NCI-H345 (cell line): ENCODE measurements at regions not wholly inside any gene's neighbourhood (a gene's known extent, or its start where the extent isn't known, plus 50 kb on each side); places are given as distances from the start of the nearest gene placed in this dataset.

Experiments used
- DNase-seq: peaks from one replicate; lab custom pipeline; 2025; lab: John Stamatoyannopoulos, UW

DNA sequence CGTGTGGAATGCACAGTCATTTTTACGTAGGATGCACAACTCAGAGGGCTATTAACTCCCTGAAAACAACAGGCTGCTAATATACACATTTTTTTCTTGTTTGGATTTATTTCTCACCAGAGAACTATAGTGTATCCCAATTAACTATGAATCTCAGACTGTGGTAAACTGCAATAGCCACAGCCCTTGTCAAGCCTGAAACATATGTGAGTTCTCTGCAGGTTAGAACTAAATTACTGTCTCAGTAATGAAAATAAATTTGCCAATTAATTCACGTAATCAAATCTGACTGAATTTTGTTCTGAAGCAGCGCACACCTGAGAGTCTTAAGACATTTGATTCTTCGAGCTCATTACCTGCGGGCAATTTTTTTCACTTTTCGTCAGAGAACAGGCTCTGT lies 318.6 kb downstream of the PMP22 start:
- DNase-seq: no peak

DNA sequence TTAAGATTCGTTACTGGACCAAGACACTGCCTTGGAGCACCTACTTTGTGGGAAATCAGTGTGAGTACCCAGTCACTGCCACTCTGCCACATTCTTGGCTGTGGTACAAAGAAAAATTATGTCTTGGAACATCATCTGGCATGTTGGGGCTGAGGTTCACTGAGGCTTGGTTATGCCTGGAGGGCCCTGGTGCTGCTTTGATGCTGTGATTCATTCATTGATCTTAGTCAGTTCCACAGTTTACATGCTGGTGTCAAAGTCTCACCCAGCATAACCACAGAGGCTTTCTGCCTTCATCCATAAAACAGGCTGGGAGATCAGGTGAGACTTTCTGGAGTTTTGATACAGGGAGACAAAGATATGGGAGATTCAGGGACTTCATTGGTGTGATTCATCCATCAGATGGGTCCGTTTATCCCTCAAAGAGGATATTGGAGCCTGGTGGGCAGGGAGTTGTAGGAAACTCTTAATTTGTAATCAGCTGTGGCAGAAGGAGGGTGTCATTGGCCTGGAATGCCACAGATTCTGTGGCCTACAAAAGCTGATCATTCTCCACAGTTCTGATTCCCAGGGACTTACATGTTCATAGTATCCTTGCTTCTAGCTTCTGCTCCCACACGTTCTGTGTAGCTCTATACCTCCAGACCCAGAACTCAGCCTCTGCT lies 322.5 kb downstream of the PMP22 start:
- no peak for DNase-seq

DNA sequence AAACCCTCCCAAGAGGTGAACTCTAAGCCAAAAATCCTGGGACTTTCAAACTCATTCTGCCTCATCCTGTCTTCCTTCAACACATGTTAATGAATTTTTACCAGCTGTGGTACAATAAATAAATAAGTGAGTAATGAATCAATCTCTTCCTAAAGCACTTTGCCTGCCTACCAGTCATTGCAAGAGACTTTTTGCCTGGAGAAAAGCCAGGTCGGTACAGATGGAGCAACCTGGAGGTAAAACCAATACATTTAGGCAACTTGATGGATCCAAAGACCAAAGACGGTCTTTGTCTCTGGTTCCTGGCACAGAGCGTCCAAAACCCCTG lies 324.2 kb downstream of the PMP22 start:
- DNase-seq: no peak

DNA sequence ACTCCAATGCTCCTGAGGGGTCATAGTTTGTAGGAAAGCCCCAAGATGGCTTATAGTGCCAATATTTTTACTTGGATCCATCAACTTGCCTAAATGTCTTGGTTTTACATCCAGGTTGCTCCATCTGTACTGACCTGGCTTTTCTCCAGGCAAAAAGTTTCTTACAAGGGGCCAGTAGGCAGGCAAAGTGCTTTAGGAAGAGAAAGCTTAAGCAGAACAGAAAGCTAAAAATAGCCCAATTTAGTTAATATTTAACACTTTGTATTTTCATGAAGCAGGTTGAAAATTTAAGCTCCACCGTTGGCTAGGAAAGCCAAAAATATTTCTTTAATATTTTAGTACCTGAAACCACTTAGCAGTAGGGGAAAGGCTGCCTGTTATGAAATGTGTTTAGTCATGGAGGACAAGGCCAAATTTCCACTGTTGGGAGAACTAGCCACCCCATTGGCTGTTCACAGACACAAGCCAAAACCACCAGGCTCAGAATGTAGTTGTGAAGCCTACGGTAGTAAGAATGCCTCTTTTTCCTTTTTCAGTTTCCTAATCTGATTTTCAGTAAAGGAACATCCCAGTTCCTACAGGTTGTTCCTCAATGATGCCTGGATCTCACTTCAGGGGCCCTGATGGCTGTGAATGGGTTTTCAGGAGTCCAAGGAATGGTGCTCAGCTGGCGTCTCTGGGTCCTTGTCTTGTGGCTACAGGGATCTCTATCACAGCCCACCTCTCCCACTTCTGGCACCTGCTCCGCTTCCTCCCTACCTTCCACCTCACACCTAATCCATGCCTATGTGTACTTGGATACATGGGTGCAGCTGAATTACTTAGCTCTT lies 324.8 kb downstream of the PMP22 start:
- no peak for DNase-seq

DNA sequence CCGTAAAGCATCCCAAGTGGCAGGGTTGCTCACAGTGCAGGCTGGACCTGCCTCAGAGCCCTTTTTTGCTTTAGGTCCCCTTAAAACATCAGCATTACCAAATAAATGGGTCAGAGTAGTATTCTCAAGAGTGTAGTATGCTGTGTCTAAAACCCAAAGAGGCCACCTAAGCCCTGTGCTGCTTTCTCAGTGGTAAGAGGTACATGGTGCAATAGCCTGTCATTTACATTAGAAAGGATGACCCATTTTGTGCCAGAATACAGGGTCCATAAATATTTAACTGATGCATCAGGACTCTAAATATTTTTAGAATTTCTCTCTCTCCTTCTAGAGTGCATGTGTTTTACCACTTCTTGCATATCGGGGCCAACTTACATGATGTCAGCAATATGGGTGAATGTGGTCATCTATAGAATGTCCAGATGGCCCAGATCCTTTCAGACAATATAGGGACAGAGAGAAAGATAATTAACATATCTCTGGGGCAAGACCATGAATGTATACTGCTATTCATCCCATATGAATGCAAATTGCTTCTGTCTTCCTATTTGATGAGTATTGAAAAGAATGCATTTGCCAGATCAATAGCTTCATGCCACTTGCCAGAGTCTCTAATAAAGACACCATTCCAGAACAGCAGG lies 329.2 kb downstream of the PMP22 start:
- no peak for DNase-seq

DNA sequence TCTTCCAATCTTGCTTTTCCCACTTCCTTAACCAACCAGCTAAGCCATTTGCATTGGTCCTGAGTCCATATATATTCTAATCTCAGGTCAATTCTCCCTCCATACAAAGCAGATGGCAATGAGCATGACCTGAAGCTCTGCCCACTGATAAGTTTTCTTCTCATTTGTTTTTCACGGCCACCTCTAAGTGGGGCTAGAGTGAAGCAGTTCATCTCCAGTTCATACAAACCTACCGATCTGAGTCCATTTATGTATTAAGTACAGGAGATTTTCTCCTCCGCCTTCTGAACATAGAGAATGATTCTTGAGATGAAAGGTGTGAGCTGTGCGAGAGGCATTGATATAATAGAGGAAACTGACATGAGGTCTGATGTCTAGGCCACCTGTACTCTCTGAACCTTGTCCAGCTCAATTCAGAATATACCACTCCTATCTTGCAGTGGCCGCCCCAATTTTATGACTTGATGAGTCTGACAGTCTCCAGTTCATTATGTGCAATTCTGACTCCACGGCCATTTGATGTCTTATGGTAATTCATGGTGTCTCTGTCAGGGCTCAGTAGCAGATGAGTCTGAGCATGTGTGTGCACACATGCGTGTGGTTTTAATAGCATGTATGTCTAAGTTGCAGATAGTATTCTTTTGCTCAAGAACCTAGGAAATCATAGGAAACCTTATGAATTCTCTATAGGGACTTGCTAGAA lies 329.8 kb downstream of the PMP22 start:
- DNase-seq: no peak

DNA sequence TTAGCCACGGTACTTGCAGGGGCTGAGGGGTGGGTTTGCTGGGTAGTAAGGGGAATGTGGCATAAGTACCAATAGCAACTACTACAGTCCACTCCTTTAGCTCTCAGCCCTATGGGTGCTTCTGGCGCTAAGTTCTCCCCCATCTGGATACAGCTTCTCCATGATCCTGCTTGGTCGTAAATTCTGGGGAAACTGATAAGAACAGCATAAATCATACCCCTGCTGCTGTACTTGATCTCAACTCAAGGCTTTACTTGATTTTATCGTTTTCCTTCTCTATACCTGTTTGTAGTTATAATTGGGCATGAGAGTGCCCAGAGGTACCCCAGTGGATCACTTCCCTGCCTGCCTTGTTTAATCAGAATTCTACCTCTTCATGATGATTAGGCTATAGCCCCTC lies 331.4 kb downstream of the PMP22 start:
- no peak for DNase-seq

DNA sequence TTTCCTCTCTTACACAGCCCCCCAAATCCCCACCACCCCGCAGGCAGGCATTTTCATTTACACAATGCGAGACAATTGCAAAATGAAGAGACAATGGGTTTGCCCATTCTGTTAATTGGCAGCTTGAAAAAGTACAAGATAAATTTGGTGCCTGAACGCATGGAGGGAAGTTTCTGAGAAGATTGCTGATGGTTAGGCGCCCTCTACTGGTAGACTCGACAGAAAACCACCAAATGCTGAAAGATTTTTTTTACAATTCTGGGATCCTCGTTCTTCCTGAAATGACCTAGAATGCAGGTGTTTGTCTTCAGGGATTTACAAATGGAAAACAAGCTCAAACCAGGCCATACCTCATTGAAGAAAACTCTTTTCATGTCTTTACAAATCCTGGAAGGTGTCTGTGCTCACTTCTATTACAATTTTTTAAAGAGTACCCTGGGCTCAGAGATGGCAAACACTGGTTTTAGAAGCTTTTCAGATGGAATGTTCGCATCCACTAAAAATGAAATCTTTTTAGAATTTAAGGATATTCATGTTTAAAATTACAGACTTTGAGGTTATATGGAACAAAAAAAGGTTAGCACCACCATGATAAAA lies 338.5 kb downstream of the PMP22 start:
- DNase-seq: peak; percentile 15

DNA sequence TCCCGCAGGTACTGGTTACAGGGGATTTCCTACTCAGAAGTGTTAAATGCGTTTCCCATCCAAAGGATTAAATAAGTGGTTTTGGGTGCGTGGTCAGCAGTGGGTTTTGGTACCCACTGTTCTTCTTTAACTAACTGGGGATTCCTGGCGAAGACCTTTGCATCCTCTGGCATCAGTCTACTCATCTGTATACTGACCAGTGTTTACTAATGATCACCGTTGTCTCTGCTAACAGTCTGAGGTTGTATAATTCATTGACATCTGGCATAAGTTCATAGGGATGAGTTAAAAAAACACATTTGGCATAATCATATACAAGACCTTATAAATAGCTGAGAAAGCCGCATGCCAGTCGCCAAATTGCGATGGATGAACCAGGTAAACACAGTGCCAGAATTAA lies 339.1 kb downstream of the PMP22 start:
- no peak for DNase-seq

DNA sequence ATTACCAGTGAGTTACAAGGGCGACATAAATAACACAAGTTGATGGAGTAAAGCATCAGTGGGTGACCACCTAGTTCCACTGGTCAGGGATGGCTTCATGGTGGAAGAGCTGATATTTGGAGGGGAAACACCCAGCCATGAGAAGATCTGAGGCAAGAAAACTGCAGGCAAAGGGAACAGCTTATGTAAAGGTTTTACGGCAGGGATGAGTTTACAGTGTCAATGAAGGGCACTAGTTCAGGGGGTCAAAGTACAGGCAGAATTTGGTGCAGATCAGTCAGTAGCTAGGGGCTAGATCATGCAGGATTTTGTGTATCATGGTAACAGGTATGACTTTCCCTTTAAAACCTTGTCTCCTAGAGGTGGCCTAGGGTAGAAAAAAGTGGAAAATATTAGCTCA lies 339.6 kb downstream of the PMP22 start:
- DNase-seq: no peak

DNA sequence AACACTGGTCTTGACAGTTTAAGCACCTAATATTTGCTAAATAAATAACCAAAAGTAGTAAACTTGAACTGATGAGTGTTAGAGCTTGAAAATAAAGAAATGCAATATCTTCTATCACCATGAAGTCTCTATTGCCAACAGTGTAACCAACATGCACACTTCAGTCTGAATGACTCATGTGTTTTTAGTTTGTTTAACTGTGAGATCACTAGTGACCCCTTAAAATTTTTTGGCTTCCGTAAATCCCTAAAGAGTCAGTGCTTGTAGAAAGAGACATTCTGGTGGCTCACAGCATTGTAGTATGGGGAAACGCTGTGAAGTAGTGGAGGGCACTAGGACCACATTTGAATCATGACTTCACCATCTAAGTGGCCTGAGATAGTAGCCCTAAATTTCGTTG lies 341.1 kb downstream of the PMP22 start:
- DNase-seq: no peak

DNA sequence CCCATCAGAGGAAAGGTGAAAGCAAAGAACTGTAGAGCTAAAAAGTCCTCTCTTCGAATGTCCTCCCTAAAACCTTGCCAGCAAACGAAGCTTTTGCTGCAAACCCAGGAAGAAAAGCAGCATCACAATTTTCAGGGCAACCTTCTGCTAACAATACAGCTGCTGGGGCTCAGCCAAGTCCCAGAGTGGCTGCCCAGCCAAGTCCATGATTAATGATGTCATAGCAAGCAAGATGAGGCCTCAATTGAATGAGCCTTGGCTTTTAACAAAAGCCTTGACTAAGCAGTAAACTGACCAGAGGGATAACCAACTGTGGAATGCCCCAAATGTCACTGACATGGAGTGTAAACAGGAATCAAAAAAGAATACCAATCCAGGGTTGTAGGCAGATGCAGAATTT lies 342.7 kb downstream of the PMP22 start:
- no peak for DNase-seq

DNA sequence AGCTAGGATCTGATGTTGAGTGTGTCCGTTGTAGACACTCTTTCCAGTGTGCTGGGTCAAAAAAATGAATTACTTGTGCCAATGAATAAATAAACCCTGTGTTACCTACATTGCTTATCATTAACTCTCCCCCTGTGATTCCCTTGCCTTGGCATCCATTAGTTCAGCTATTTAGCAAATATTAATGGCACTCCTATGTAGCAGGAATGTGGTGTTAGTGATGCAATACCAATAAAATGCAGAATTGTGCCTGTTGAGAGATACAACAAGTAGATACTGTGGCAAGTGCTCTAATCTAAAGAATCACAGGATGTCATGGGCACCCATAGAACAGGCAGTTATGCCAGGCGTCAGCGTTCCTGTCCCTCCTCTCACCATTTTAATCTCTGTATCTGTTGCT lies 343.2 kb downstream of the PMP22 start:
- no peak for DNase-seq

DNA sequence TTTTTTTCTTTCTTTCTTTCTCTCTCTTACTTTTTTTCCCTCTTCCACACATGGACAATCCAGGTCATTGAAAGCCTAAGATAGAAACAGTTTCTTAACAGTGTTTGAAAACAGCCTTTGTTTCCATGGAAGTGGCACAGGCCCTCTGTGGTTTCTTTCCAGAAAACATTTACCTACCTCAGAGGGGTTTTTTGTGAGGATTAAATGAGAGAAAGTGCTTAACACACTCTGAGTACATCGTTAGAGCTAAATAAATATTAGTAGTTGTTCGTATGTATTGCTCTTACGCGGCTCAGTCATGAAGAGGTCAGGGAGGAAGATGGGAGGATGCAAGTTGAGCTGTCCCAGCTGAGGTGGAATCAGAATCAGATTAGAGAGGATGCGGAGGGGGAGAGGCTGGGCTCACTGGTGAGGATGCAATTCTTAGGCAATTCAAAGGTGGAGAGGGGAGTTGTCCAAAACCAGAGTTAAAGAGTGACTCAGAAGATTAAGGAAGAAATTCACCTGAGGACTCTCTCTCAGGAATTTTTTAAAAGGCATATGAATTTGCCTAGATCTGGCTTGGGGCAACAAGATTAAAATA lies 345.4 kb downstream of the PMP22 start:
- DNase-seq: no peak

DNA sequence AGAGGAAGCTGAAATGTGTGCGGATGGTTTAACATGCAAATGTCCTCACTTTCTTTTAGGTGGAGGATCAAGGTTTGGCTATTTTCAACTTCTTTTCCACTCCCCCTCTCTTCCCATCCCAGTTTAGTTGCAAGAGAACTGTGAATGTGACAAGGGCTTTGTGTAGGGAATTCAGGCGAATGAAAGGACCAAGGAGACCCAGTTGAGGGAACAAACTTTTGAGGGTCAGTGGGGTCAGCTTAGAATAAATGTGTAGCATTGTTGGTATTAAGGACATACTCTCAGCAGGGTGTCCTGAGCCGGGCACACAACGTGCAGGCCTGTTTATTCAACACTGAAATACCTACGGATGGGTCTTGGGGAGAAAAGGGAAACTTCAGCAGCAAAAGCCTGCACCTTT lies 346.0 kb downstream of the PMP22 start:
- no peak for DNase-seq

DNA sequence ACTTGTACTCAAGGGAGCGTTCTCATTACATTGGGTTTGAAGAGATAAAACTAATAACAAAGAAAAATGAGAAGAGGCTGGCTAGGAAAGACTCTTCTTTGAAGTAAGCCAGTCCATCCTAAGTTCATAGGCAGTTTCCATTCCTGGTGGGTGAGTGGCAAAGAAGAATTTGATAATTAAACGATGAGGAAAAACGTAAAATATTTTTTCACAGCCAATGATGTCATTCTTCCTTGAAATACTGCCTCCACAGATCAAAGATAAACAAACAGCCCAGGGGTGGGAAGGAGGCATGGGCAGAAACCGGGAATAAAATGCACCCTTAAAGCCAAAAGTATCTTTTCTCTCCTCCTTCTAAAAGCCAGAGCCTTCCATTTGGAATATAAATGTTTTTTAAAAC lies 346.6 kb downstream of the PMP22 start:
- DNase-seq: no peak

DNA sequence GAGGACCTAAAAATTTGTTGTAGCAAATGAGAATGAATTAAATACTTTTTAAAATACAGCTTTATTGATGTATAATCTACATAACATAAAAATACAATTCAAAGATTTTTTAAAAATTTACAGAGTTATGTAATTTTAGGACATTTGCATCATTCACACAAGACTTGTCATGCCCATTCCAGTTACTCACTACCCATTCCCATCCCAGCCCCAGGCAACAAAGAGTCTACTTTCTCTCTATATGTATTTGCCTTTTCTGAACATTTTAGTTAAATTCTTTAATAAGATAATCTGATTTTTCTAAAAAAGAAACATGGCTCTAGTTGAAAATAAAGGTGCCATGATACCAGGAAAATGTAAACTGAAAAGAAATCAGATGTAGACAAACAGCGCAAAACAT lies 354.2 kb downstream of the PMP22 start:
- no peak for DNase-seq

DNA sequence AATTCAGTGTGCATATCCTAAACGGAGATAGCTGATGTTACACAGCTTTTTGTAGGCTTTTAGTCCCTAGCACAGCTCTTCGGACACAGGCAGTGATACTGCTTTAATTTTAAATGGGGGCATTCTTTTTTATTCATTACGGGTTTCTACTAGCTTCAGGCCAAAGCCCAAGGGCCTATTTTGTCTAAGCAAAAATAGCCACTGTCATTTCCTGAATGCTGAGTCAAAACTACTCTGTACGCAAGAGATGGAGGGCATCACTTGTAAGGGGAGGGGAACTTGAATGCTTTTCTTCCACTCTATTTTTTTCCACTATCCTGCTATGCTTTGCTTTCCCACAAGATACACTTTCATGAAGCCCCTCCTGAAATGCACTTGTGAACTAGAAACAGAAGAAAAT lies 360.7 kb downstream of the PMP22 start:
- DNase-seq: no peak

DNA sequence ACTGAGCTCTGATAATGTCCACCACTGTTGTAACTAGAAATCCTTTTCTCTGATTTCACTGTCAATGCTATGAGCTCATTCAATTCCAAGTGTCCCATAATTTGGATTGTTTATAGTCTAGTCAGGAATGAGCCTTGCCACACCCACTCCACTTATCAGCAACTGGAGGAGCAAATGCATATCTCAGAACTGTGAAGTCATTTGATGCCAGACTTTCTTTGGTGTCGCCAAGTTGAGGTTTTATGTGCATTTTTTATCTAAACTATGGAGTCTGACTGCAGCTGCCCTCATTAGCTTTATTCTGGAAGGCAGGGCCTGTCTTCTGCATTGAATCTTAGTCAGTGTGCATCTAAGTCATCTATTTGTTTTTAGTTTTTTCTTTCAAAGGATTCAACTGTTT lies 361.3 kb downstream of the PMP22 start:
- DNase-seq: no peak

DNA sequence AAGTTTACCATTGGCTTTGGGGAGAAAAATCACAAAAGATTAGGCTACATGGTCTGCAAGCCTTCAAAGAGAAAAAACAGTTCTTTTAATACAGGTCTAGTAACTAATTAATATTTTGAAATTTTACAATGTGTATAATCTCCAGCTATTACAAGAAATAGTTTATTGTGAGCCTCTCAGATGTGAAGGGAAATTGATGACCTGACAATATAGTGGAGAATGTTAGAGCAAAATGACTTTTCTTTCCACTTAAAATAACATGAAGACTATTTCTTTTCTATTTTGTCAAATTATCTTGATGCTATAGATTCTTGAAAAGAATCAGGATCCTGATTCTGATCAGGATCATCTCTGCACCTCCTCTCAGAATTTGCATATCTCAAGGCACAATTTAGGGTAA lies 362.3 kb downstream of the PMP22 start:
- no peak for DNase-seq

DNA sequence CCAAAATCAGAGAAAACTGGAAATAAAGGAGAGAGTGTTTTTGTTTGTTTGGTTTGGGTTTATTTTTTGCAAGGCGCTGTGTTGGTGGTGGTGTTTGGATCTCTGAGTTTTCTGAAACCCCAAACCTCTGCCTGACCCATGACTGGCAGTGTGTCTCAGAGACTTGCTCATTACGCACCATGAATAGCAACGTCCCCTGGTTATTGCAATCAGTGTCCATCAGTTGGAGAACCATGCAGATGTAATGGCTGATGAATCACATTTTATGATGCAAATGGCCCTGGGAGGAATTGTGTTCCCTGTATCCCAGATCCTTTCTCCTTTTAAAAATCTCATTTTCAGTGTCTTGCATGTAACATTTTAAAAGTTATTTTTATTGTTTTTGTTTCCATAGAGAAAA lies 362.8 kb downstream of the PMP22 start:
- DNase-seq: no peak

DNA sequence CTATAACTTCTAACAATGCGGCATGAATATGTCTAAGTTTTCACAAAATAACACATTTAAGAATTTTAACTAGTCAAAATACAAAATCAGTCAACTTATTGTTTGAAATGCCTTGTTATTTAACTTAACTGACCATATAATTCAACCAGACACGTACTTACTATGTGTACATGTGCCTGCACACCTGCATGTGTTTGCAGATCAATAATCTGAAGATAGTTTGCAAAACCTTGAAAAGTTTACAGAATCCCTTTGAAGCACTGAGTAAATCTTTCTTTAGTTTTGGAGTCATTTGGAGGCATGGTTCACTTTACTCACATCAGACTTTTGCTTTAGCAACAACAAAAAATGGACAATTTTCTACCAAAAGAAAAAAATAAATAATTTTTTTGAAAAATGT lies 363.8 kb downstream of the PMP22 start:
- no peak for DNase-seq
